Ishikawa (cell line): ENCODE measurements at regions not wholly inside any gene's neighbourhood (a gene's known extent, or its start where the extent isn't known, plus 50 kb on each side); places are given as distances from the start of the nearest gene placed in this dataset.

ENCODE experiments used
- CEBPB ChIP-seq: IDR thresholded peaks from 2 replicates; pipeline ENCODE4 v1.6.1; 2012
- CREB1 ChIP-seq: IDR thresholded peaks from 2 replicates; pipeline ENCODE4 v1.6.1; 2012; ENCODE audit warnings: low read depth
- EP300 ChIP-seq: IDR thresholded peaks from 2 replicates; pipeline ENCODE4 v1.6.1; 2012; ENCODE audit warnings: borderline replicate concordance
- MAX ChIP-seq: IDR thresholded peaks from 2 replicates; pipeline ENCODE4 v1.6.1; 2012
- NFIC ChIP-seq: IDR thresholded peaks from 2 replicates; pipeline ENCODE4 v1.6.1; 2012
- RAD21 ChIP-seq: IDR thresholded peaks from 2 replicates; pipeline ENCODE4 v1.6.1; 2012; ENCODE audit warnings: low read depth
- REST ChIP-seq: IDR thresholded peaks from 2 replicates; pipeline ENCODE4 v1.6.1; 2012; ENCODE audit warnings: low read depth, mild to moderate bottlenecking

GRCh38 chr5:120813551-120813950 is 349.5 kb downstream of the PRR16 start:
- TF ChIP-seq RAD21 (no peak), MAX (no peak), EP300 (no peak), REST (no peak), CEBPB (no peak), CREB1 (no peak), NFIC (no peak)
